Sigmoid colon (tissue), 6 donors: ENCODE measurements at regions not wholly inside any gene's neighbourhood (a gene's known extent, or its start where the extent isn't known, plus 50 kb on each side); places are given as distances from the start of the nearest gene placed in this dataset.
"Not testable (repeated sequence)": the region's sequence is repeated elsewhere in the genome, so short reads cannot be mapped to it uniquely, and the experiment has no call there.

Experiments
- DNase-seq: peaks from one replicate; pipeline ENCODE4 v3.0.0-alpha.2; 2019
- H3K27ac ChIP-seq, 4 donors: fragments of 200-600 bp; sonication (generic); one replicate each; pipeline ENCODE4 v1.5.1; 2016 to 2019; ENCODE audit warnings: mild to moderate bottlenecking in 1 of 4
- H3K27me3 ChIP-seq, 3 donors: fragments of 200-600 bp; sonication (generic); one replicate each; pipeline ENCODE4 v1.5.1; 2019; ENCODE audit warnings: mild to moderate bottlenecking in 1 of 3
- H3K36me3 ChIP-seq, 4 donors: fragments of 200-600 bp; sonication (generic); one replicate each; pipeline ENCODE4 v1.5.1; 2016 to 2019
- H3K4me1 ChIP-seq, 4 donors: fragments of 200-600 bp; sonication (generic); one replicate each; pipeline ENCODE4 v1.5.1; 2017 to 2019
- H3K4me3 ChIP-seq, 4 donors: fragments of 200-600 bp; sonication (generic); one replicate each; pipeline ENCODE4 v1.5.1; 2017 to 2019; ENCODE audit warnings: mild to moderate bottlenecking in 2 of 4, moderate library complexity in 1 of 4
- H3K9me3 ChIP-seq, 4 donors: fragments of 200-600 bp in 3 of 4; sonication (generic) in 3 of 4; one replicate each; pipeline versions ENCODE4 v1.5.1 to v1.6.1; 2013 to 2019
- CTCF ChIP-seq, 4 experiments: fragments of 450-650 bp in 3 of 4; fragments of 200-600 bp in 1 of 4; IDR thresholded peaks; one replicate each; pipeline ENCODE4 v1.5.1; 2016 to 2019; ENCODE audit warnings: antibody characterized with exemption in 4 of 4, mild to moderate bottlenecking in 3 of 4, moderate library complexity in 2 of 4
- EP300 ChIP-seq, 4 donors: sonication (generic); formaldehyde crosslinking; IDR thresholded peaks; one replicate each; pipeline ENCODE4 v1.6.1; 2017; ENCODE audit warnings: antibody characterized with exemption in 4 of 4
- POLR2A ChIP-seq, 2 donors: fragments of 450-650 bp; IDR thresholded peaks; one replicate each; pipeline ENCODE4 v1.6.1; 2016; ENCODE audit warnings: antibody characterized with exemption in 2 of 2, mild to moderate bottlenecking in 2 of 2, moderate library complexity in 2 of 2
- POLR2AphosphoS5 ChIP-seq, 4 donors: sonication (generic); formaldehyde crosslinking; IDR thresholded peaks; one replicate each; pipeline ENCODE4 v1.6.1; 2017; ENCODE audit warnings: antibody characterized with exemption in 4 of 4
- WGBS, 2 donors: extraction: QIAGEN DNeasy Blood & Tissue Kit; methylation state at CpG; one replicate each; pipeline ENCODE4 v1.1.7; 2013; 5-methylcytosine and 5-hydroxymethylcytosine counted together
- intact Hi-C: fragments of 100-400 bp; cut with DNase I; formaldehyde crosslinking; loops from one replicate; pipeline ENCODE4 v1.15.1; 2023
- donor health status: healthy with polysubstance abuse.
- donor health status: healthy.

- no peaks in the 10 kb centered on the region for H3K9me3 ChIP-seq
- no peak overlapping the region for H3K4me3 ChIP-seq
- peaks cover 0 to 6% (median 0%) of the 10 kb centered on the region in 4 donors for H3K4me1 ChIP-seq
- no peak for DNase-seq
- no peaks in the 10 kb centered on the region for H3K36me3 ChIP-seq
- H3K27me3 ChIP-seq, result no peaks in the 10 kb centered on the region
- no peak for TF ChIP-seq POLR2AphosphoS5 (IDR thresholded peaks at IDR 0.05)
- no peak for TF ChIP-seq POLR2A (IDR thresholded peaks at IDR 0.05)
- TF ChIP-seq EP300 (IDR thresholded peaks at IDR 0.05), result no peak
- TF ChIP-seq CTCF (IDR thresholded peaks at IDR 0.05), result no peak
- H3K27ac ChIP-seq, result no peak overlapping the region
- WGBS, 2 donors, result 92 to 93% methylated on average over 3 of the region's 3 CpGs
- intact Hi-C loops, result no loop called here
Observed at GRCh38 chr21:35162831-35163230, 113.7 kb upstream of the RUNX1 start.

- H3K4me3 ChIP-seq, result no peak overlapping the region
- no peak for TF ChIP-seq EP300 (IDR thresholded peaks at IDR 0.05)
- no peak for TF ChIP-seq POLR2A (IDR thresholded peaks at IDR 0.05)
- TF ChIP-seq POLR2AphosphoS5 (IDR thresholded peaks at IDR 0.05), result no peak
- no peak for TF ChIP-seq CTCF (IDR thresholded peaks at IDR 0.05)
- intact Hi-C loops, result no loop called here
- no peaks in the 10 kb centered on the region for H3K36me3 ChIP-seq
- no peaks in the 10 kb centered on the region for H3K27me3 ChIP-seq
- no peak overlapping the region for H3K27ac ChIP-seq
- H3K9me3 ChIP-seq, result peaks cover 0 to 5% (median 0%) of the 10 kb centered on the region in 4 donors
- 87 to 89% methylated on average over 4 of the region's 4 CpGs for WGBS, 2 donors
- no peaks in the 10 kb centered on the region for H3K4me1 ChIP-seq
- no peak for DNase-seq
Observed at GRCh38 chr21:35159881-35160280, 110.8 kb upstream of the RUNX1 start.

- intact Hi-C loops, H3K27me3 ChIP-seq, H3K27ac ChIP-seq, H3K9me3 ChIP-seq, H3K4me1 ChIP-seq, H3K36me3 ChIP-seq, H3K4me3 ChIP-seq, DNase-seq: not testable (repeated sequence)
- WGBS, 2 donors, result 91 to 95% methylated on average over 1 of the region's 1 CpG
Observed at GRCh38 chr21:35157374-35157773, 108.3 kb upstream of the RUNX1 start.

- TF ChIP-seq POLR2AphosphoS5 (IDR thresholded peaks at IDR 0.05), result no peak
- TF ChIP-seq EP300 (IDR thresholded peaks at IDR 0.05), result no peak
- TF ChIP-seq CTCF (IDR thresholded peaks at IDR 0.05), result no peak
- TF ChIP-seq POLR2A (IDR thresholded peaks at IDR 0.05), result no peak
- no peak for DNase-seq
- Histone ChIP-seq H3K27me3 (no peaks in the 10 kb centered on the region), H3K9me3 (peaks cover 0 to 5% (median 0%) of the 10 kb centered on the region in 4 donors), H3K4me3 (no peak overlapping the region), H3K4me1 (no peaks in the 10 kb centered on the region), H3K27ac (no peak overlapping the region), H3K36me3 (no peaks in the 10 kb centered on the region)
- intact Hi-C loops, result no loop called here
- WGBS, 2 donors, result 49 to 81% methylated on average over 4 of the region's 4 CpGs
Observed at GRCh38 chr21:35156293-35157278, 107.5 kb upstream of the RUNX1 start.

- TF ChIP-seq EP300 (IDR thresholded peaks at IDR 0.05), result no peak
- TF ChIP-seq POLR2A (IDR thresholded peaks at IDR 0.05), result no peak
- TF ChIP-seq POLR2AphosphoS5 (IDR thresholded peaks at IDR 0.05), result no peak
- no peak for TF ChIP-seq CTCF (IDR thresholded peaks at IDR 0.05)
- Histone ChIP-seq H3K27ac (no peak overlapping the region), H3K27me3 (no peaks in the 10 kb centered on the region), H3K4me1 (no peaks in the 10 kb centered on the region), H3K9me3 (peaks cover 0 to 5% (median 0%) of the 10 kb centered on the region in 4 donors), H3K4me3 (no peak overlapping the region), H3K36me3 (no peaks in the 10 kb centered on the region)
- WGBS, 2 donors, result 89 to 90% methylated on average over 6 of the region's 6 CpGs
- intact Hi-C loops, result no loop called here
- DNase-seq, result no peak
Observed at GRCh38 chr21:35154788-35155187, 105.7 kb upstream of the RUNX1 start.
